ENCODE measurements at regions not wholly inside any gene's neighbourhood (a gene's known extent, or its start where the extent isn't known, plus 50 kb on each side); places are given as distances from the start of the nearest gene placed in this dataset.

GRCh38 chr5:83839256-83839655 lies 118.6 kb upstream of the HAPLN1 start:
- no peaks in the 10 kb centered on the region for H3K36me3 ChIP-seq
- H3K4me3 ChIP-seq, result no peak overlapping the region
- intact Hi-C loops (cut with DNase I; ENCODE audit: low total_unique reads), result no loop called here
- peak overlapping the region in 3 of 4 donors; percentile 1 to 54 (median 38) for H3K27ac ChIP-seq
- H3K27me3 ChIP-seq, result no peaks in the 10 kb centered on the region
- no peak for DNase-seq
- no peaks in the 10 kb centered on the region for H3K9me3 ChIP-seq
- TF ChIP-seq POLR2AphosphoS5 (IDR thresholded peaks at IDR 0.05) (no peak), EP300 (IDR thresholded peaks at IDR 0.05; ENCODE audit: low read depth) (no peak), CTCF (IDR thresholded peaks at IDR 0.05) (no peak), POLR2A (IDR thresholded peaks at IDR 0.05) (no peak)
- H3K4me1 ChIP-seq, result peaks cover 0 to 10% (median 0%) of the 10 kb centered on the region in 4 donors
- 45 to 48% methylated on average over 2 of the region's 2 CpGs for WGBS, 2 donors (ENCODE audit: low coverage in 1 of 2)
- in situ Hi-C loops (cut with MboI; ENCODE audit: low pct_ligation_motif_present in 1 of 4, low pct_unique_long_range_greater_than_20kb in 1 of 4, low sequenced_read_pairs in 3 of 4), result no loop called here

- DNase-seq, result no peak
- Histone ChIP-seq H3K4me1 (peaks cover 0 to 10% (median 0%) of the 10 kb centered on the region in 4 donors), H3K36me3 (no peaks in the 10 kb centered on the region), H3K27me3 (no peaks in the 10 kb centered on the region), H3K9me3 (no peaks in the 10 kb centered on the region), H3K4me3 (no peak overlapping the region), H3K27ac (no peak overlapping the region)
- in situ Hi-C loops (cut with MboI; ENCODE audit: low pct_ligation_motif_present in 1 of 4, low pct_unique_long_range_greater_than_20kb in 1 of 4, low sequenced_read_pairs in 3 of 4) (no loop called here), intact Hi-C loops (cut with DNase I; ENCODE audit: low total_unique reads) (no loop called here)
- TF ChIP-seq EP300 (IDR thresholded peaks at IDR 0.05; ENCODE audit: low read depth) (no peak), POLR2A (IDR thresholded peaks at IDR 0.05) (no peak), CTCF (IDR thresholded peaks at IDR 0.05) (no peak)
- WGBS, 2 donors (ENCODE audit: low coverage in 1 of 2), result 84% methylated on average over 4 of the region's 4 CpGs
These were observed 116.7 kb upstream of the HAPLN1 start for GRCh38 chr5:83837265-83837907.

GRCh38 chr5:83834306-83834705 lies 113.7 kb upstream of the HAPLN1 start:
- in situ Hi-C loops (cut with MboI; ENCODE audit: low pct_ligation_motif_present in 1 of 4, low pct_unique_long_range_greater_than_20kb in 1 of 4, low sequenced_read_pairs in 3 of 4), result no loop called here

GRCh38 chr5:83831834-83832233 lies 111.2 kb upstream of the HAPLN1 start:
- Histone ChIP-seq H3K4me1 (no peaks in the 10 kb centered on the region), H3K36me3 (no peaks in the 10 kb centered on the region), H3K4me3 (no peak overlapping the region), H3K9me3 (no peaks in the 10 kb centered on the region), H3K27me3 (no peaks in the 10 kb centered on the region), H3K27ac (no peak overlapping the region)
- intact Hi-C loops (cut with DNase I; ENCODE audit: low total_unique reads), result no loop called here
- TF ChIP-seq POLR2A (IDR thresholded peaks at IDR 0.05), result no peak
- no peak for TF ChIP-seq CTCF (IDR thresholded peaks at IDR 0.05)
- no peak for TF ChIP-seq EP300 (IDR thresholded peaks at IDR 0.05; ENCODE audit: low read depth)
- TF ChIP-seq POLR2AphosphoS5 (IDR thresholded peaks at IDR 0.05), result no peak
- WGBS, 2 donors (ENCODE audit: low coverage in 1 of 2), result 75 to 88% methylated on average over 1 of the region's 1 CpG
- in situ Hi-C loops (cut with MboI; ENCODE audit: low pct_ligation_motif_present in 1 of 4, low pct_unique_long_range_greater_than_20kb in 1 of 4, low sequenced_read_pairs in 3 of 4), result no loop called here
- no peak for DNase-seq

More at GRCh38 chr5:83834306-83834705, 113.7 kb upstream of the HAPLN1 start:
- Histone ChIP-seq H3K4me3 (no peak overlapping the region), H3K4me1 (peaks cover 0 to 7% (median 0%) of the 10 kb centered on the region in 4 donors), H3K9me3 (no peaks in the 10 kb centered on the region), H3K36me3 (no peaks in the 10 kb centered on the region), H3K27me3 (no peaks in the 10 kb centered on the region), H3K27ac (no peak overlapping the region)
- no peak for DNase-seq
- no peak for TF ChIP-seq POLR2AphosphoS5 (IDR thresholded peaks at IDR 0.05)
- no peak for TF ChIP-seq EP300 (IDR thresholded peaks at IDR 0.05; ENCODE audit: low read depth)
- TF ChIP-seq POLR2A (IDR thresholded peaks at IDR 0.05), result no peak
- no peak for TF ChIP-seq CTCF (IDR thresholded peaks at IDR 0.05)
- intact Hi-C loops (cut with DNase I; ENCODE audit: low total_unique reads), result no loop called here
- WGBS, 2 donors (ENCODE audit: low coverage in 1 of 2), result 90 to 100% methylated on average over 1 to 5 of the region's 5 CpGs
